Thyroid gland (tissue), 4 donors: ENCODE measurements at regions not wholly inside any gene's neighbourhood (a gene's known extent, or its start where the extent isn't known, plus 50 kb on each side); places are given as distances from the start of the nearest gene placed in this dataset.

ENCODE experiments used
- POLR2A ChIP-seq, 2 donors: fragments of 450-650 bp; IDR thresholded peaks; one replicate each; pipeline ENCODE4 v1.6.1; 2017; ENCODE audit warnings: antibody characterized with exemption in 2 of 2, mild to moderate bottlenecking in 2 of 2, moderate library complexity in 1 of 2
- TF ChIP-seq, protein P1 (sequence below), 6 experiments: fragments of 200-600 bp in 3 of 6; fragments of 450-650 bp in 3 of 6; sonication (generic) in 3 of 6; IDR thresholded peaks; one replicate each; pipeline ENCODE4 v1.5.1; 2016 to 2019; ENCODE audit warnings: antibody characterized with exemption in 6 of 6, mild to moderate bottlenecking in 2 of 6, inconsistent platforms in 1 of 6, moderate library complexity in 1 of 6

DNA sequence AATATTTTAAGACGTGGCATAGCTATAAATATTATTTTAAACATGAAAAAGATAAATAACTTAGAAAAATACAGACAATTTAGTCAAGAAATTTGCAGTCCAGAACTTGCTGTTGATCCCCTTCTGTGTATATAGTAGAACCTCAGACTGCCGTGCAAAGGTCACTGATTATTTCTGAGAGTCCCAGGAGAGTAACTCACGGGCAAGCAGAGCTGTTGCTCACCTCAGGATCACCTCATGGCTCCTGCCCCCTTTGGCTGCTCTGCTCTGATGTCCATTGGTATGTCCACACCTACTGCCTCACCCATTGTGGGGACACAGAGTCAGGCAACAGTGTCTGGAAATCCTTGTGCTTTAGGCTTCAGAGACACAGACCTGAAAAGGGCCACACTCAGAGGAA is 392.9 kb upstream of the CELF4 start:
- TF ChIP-seq, protein P1, sequence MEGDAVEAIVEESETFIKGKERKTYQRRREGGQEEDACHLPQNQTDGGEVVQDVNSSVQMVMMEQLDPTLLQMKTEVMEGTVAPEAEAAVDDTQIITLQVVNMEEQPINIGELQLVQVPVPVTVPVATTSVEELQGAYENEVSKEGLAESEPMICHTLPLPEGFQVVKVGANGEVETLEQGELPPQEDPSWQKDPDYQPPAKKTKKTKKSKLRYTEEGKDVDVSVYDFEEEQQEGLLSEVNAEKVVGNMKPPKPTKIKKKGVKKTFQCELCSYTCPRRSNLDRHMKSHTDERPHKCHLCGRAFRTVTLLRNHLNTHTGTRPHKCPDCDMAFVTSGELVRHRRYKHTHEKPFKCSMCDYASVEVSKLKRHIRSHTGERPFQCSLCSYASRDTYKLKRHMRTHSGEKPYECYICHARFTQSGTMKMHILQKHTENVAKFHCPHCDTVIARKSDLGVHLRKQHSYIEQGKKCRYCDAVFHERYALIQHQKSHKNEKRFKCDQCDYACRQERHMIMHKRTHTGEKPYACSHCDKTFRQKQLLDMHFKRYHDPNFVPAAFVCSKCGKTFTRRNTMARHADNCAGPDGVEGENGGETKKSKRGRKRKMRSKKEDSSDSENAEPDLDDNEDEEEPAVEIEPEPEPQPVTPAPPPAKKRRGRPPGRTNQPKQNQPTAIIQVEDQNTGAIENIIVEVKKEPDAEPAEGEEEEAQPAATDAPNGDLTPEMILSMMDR (IDR thresholded peaks at IDR 0.05): no peak
- no peak for TF ChIP-seq POLR2A (IDR thresholded peaks at IDR 0.05)
